GM23338 (cell line): ENCODE measurements at regions not wholly inside any gene's neighbourhood (a gene's known extent, or its start where the extent isn't known, plus 50 kb on each side); places are given as distances from the start of the nearest gene placed in this dataset.

Source experiments
- CTCF ChIP-seq, 2 experiments: fragments of 200-600 bp in 1 of 2; sonication (generic) in 1 of 2; conservative IDR thresholded peaks; 2 replicates each; pipeline versions ENCODE4 v1.5.1 to v1.6.1; 2016 to 2017; ENCODE audit warnings: antibody characterized with exemption in 2 of 2, low read depth in 2 of 2, mild to moderate bottlenecking in 2 of 2, moderate library complexity in 1 of 2
- EZH2 ChIP-seq: fragments of 200-600 bp; sonication (generic); IDR thresholded peaks from one replicate; pipeline ENCODE4 v1.8.0; 2017; ENCODE audit warnings: antibody characterized with exemption, mild to moderate bottlenecking, low read depth; ENCODE audit not compliant: unreplicated experiment
- JUNB ChIP-seq: IDR thresholded peaks from one replicate; pipeline ENCODE4 v1.6.1; 2016; ENCODE audit warnings: antibody characterized with exemption; ENCODE audit not compliant: unreplicated experiment
- POLR2AphosphoS5 ChIP-seq: IDR thresholded peaks from 2 replicates; pipeline ENCODE4 v1.6.1; 2016; ENCODE audit warnings: antibody characterized with exemption, low read depth
- REST ChIP-seq: IDR thresholded peaks from one replicate; pipeline ENCODE4 v1.6.1; 2018; ENCODE audit warnings: antibody characterized with exemption; ENCODE audit not compliant: unreplicated experiment
- ZNF331 ChIP-seq: fragments of 250-450 bp; sonication (Bioruptor Pico); IDR thresholded peaks from 2 replicates; pipeline ENCODE4 v1.5.0; 2020; ENCODE audit warnings: low read depth, mild to moderate bottlenecking, moderate library complexity
- TF ChIP-seq, protein P1 (sequence below): IDR thresholded peaks from 2 replicates; pipeline ENCODE4 v1.6.1; 2016; ENCODE audit warnings: antibody characterized with exemption

DNA sequence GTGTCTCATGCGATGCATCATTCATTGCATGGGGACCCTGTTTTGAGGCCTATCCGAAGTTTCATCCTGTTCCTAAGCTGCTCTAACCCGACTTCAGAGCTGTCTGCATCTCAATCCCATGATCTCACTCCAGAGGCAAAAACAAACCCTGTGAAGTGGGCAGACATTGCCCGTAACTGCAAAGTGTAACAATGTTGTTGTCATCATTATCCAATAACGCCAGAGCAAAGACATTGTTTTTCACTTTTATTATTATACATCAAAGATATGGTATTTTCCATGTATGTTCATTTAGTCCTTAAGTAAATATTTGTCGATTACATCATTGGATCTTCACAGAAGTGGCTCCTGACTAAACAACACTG is 246.7 kb downstream of the KLF6 start:
- no peak for TF ChIP-seq CTCF (conservative IDR thresholded peaks at IDR 0.05; ENCODE audit: low read depth in 2 of 2)
- no peak for TF ChIP-seq JUNB
- TF ChIP-seq EZH2, result no peak
- TF ChIP-seq, protein P1, sequence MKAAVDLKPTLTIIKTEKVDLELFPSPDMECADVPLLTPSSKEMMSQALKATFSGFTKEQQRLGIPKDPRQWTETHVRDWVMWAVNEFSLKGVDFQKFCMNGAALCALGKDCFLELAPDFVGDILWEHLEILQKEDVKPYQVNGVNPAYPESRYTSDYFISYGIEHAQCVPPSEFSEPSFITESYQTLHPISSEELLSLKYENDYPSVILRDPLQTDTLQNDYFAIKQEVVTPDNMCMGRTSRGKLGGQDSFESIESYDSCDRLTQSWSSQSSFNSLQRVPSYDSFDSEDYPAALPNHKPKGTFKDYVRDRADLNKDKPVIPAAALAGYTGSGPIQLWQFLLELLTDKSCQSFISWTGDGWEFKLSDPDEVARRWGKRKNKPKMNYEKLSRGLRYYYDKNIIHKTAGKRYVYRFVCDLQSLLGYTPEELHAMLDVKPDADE, result no peak
- no peak for TF ChIP-seq POLR2AphosphoS5
- no peak for TF ChIP-seq REST
- no peak for TF ChIP-seq ZNF331 (CRISPR knock-in tag)
